ENCODE measurements at regions not wholly inside any gene's neighbourhood (a gene's known extent, or its start where the extent isn't known, plus 50 kb on each side); places are given as distances from the start of the nearest gene placed in this dataset.

GRCh38 chr6:130620338-130620781 lies 206.8 kb upstream of the SMLR1 start:
- no peak overlapping the region for H3K27ac ChIP-seq (ENCODE audit: low read depth in 1 of 2, low read length in 2 of 2)
- no peaks in the 10 kb centered on the region for H3K9me3 ChIP-seq (ENCODE audit: control insufficient read depth in 1 of 2, insufficient read depth in 1 of 2, low read length in 2 of 2)
- H3K4me1 ChIP-seq (ENCODE audit: insufficient read depth, low read length): no peaks in the 10 kb centered on the region
- DNase-seq (no peak), ATAC-seq (ENCODE audit: poor library complexity) (no peak)
- POLR2A ChIA-PET: no interaction called here
- no peaks in the 10 kb centered on the region for H3K27me3 ChIP-seq (ENCODE audit: control insufficient read depth in 1 of 2, insufficient read depth in 2 of 2, low read length in 2 of 2)
- H3K4me3 ChIP-seq (ENCODE audit: low read length): no peak overlapping the region
- Mint-ChIP-seq H3K4me3 (no peak overlapping the region), H3K4me1 (ENCODE audit: low read depth) (no peaks in the 10 kb centered on the region), H3K9me3 (no peaks in the 10 kb centered on the region), H3K27me3 (no peaks in the 10 kb centered on the region), H3K27ac (no peak overlapping the region), H3K36me3 (ENCODE audit: low read depth) (no peaks in the 10 kb centered on the region)
- intact Hi-C loops (cut with DNase I, micrococcal nuclease): no loop called here
- TF ChIP-seq CTCF (IDR thresholded peaks at IDR 0.05): no peak
- CTCF ChIA-PET: no interaction called here
- no peaks in the 10 kb centered on the region for H3K36me3 ChIP-seq (ENCODE audit: insufficient read depth, low read length)

GRCh38 chr6:130622142-130622541 lies 205.1 kb upstream of the SMLR1 start:
- H3K4me1 ChIP-seq (ENCODE audit: insufficient read depth, low read length): no peaks in the 10 kb centered on the region
- no peak overlapping the region for H3K4me3 Mint-ChIP-seq
- ATAC-seq (ENCODE audit: poor library complexity) (no peak), DNase-seq (no peak)
- no peak overlapping the region for H3K27ac Mint-ChIP-seq
- ChIA-PET POLR2A (no interaction called here), CTCF (no interaction called here)
- no peak overlapping the region for H3K27ac ChIP-seq (ENCODE audit: low read depth in 1 of 2, low read length in 2 of 2)
- H3K9me3 Mint-ChIP-seq: no peaks in the 10 kb centered on the region
- no peaks in the 10 kb centered on the region for H3K36me3 ChIP-seq (ENCODE audit: insufficient read depth, low read length)
- H3K4me1 Mint-ChIP-seq (ENCODE audit: low read depth): no peaks in the 10 kb centered on the region
- no peaks in the 10 kb centered on the region for H3K36me3 Mint-ChIP-seq (ENCODE audit: low read depth)
- H3K27me3 Mint-ChIP-seq: no peaks in the 10 kb centered on the region
- intact Hi-C loops (cut with DNase I, micrococcal nuclease): no loop called here
- no peaks in the 10 kb centered on the region for H3K9me3 ChIP-seq (ENCODE audit: control insufficient read depth in 1 of 2, insufficient read depth in 1 of 2, low read length in 2 of 2)
- H3K27me3 ChIP-seq (ENCODE audit: control insufficient read depth in 1 of 2, insufficient read depth in 2 of 2, low read length in 2 of 2): no peaks in the 10 kb centered on the region
- TF ChIP-seq CTCF (IDR thresholded peaks at IDR 0.05): no peak
- H3K4me3 ChIP-seq (ENCODE audit: low read length): no peak overlapping the region

- H3K27ac Mint-ChIP-seq: no peak overlapping the region
- Histone ChIP-seq H3K27ac (ENCODE audit: low read depth in 1 of 2, low read length in 2 of 2) (no peak overlapping the region), H3K4me1 (ENCODE audit: insufficient read depth, low read length) (no peaks in the 10 kb centered on the region), H3K9me3 (ENCODE audit: control insufficient read depth in 1 of 2, insufficient read depth in 1 of 2, low read length in 2 of 2) (no peaks in the 10 kb centered on the region), H3K4me3 (ENCODE audit: low read length) (no peak overlapping the region), H3K36me3 (ENCODE audit: insufficient read depth, low read length) (no peaks in the 10 kb centered on the region), H3K27me3 (ENCODE audit: control insufficient read depth in 1 of 2, insufficient read depth in 2 of 2, low read length in 2 of 2) (no peaks in the 10 kb centered on the region)
- CTCF ChIA-PET: interaction anchor here (0.9 kb wide), 1 partner anchor 228 kb away, joined by 3 read pairs; no protein-coding TSS in a partner anchor
- H3K9me3 Mint-ChIP-seq: no peaks in the 10 kb centered on the region
- no peak overlapping the region for H3K4me3 Mint-ChIP-seq
- H3K27me3 Mint-ChIP-seq: no peaks in the 10 kb centered on the region
- no peaks in the 10 kb centered on the region for H3K36me3 Mint-ChIP-seq (ENCODE audit: low read depth)
- ATAC-seq (ENCODE audit: poor library complexity): no peak
- H3K4me1 Mint-ChIP-seq (ENCODE audit: low read depth): no peaks in the 10 kb centered on the region
- intact Hi-C loops (cut with DNase I, micrococcal nuclease): no loop called here
- DNase-seq: no peak
- POLR2A ChIA-PET: no interaction called here
- no peak for TF ChIP-seq CTCF (IDR thresholded peaks at IDR 0.05)
Measured at GRCh38 chr6:130624046-130624445, 203.2 kb upstream of the SMLR1 start.

Data from CD4-positive, alpha-beta T cell (primary cell).